ACC112 (cell line): ENCODE measurements at regions not wholly inside any gene's neighbourhood (a gene's known extent, or its start where the extent isn't known, plus 50 kb on each side); places are given as distances from the start of the nearest gene placed in this dataset.

Experiments used
- H2AFZ ChIP-seq: fragments of 200-600 bp; sonication (generic); one replicate; pipeline ENCODE4 v1.6.0; 2017; ENCODE audit warnings: antibody characterized with exemption, low read length; ENCODE audit not compliant: unreplicated experiment
- H3K27ac ChIP-seq: fragments of 200-600 bp; sonication (generic); 2 replicates; pipeline ENCODE4 v1.5.1; 2014; ENCODE audit warnings: low read depth, mild to moderate bottlenecking, antibody characterized with exemption, low read length, moderate library complexity
- H3K27me3 ChIP-seq: fragments of 200-600 bp; sonication (generic); 2 replicates; pipeline ENCODE4 v1.6.1; 2014; ENCODE audit warnings: mild to moderate bottlenecking, antibody characterized with exemption, low read length, moderate library complexity, mixed read lengths; ENCODE audit not compliant: insufficient read depth
- H3K36me3 ChIP-seq: fragments of 200-600 bp; sonication (generic); 2 replicates; pipeline ENCODE4 v1.6.1; 2016; ENCODE audit warnings: mild to moderate bottlenecking, antibody characterized with exemption, low read length, moderate library complexity, mixed read lengths; ENCODE audit not compliant: insufficient read depth
- H3K4me1 ChIP-seq: fragments of 200-600 bp; sonication (generic); one replicate; pipeline ENCODE4 v1.6.1; 2016; ENCODE audit warnings: low read length, mixed read lengths; ENCODE audit not compliant: insufficient read depth, unreplicated experiment, control insufficient read depth
- H3K4me3 ChIP-seq: fragments of 200-600 bp; sonication (generic); 2 replicates; pipeline ENCODE4 v1.5.1; 2014; ENCODE audit warnings: mild to moderate bottlenecking, low read depth, low read length
- H3K79me2 ChIP-seq: fragments of 200-600 bp; sonication (generic); one replicate; pipeline ENCODE4 v1.6.0; 2016; ENCODE audit warnings: low read length; ENCODE audit not compliant: control insufficient read depth, unreplicated experiment, insufficient read depth

DNA sequence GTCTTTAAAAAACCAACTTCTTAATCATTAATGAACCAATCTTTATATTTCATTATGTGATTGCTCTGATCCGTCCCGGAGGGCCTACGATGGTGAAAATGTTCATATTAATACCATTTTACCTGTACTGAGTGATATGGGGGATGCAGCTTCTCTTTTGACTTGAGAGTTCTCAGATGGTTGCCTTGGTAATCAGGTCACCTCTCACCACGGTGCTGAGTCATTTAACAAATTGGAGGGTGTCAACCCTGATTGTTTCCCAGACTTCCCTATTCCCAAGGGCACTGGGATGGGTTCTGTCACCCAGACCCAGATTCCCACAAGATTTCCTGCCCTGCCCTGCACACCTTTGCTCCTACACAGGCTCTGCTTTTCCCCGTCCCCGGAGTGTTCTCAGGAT, 128.5 kb upstream of the TMTC4 start:
- Histone ChIP-seq H3K27ac (no peak overlapping the region), H3K4me3 (no peak overlapping the region), H2AFZ (no peak overlapping the region), H3K4me1 (no peaks in the 10 kb centered on the region), H3K27me3 (peaks cover 29% of the 10 kb centered on the region), H3K36me3 (no peaks in the 10 kb centered on the region), H3K79me2 (no peaks in the 10 kb centered on the region)

DNA sequence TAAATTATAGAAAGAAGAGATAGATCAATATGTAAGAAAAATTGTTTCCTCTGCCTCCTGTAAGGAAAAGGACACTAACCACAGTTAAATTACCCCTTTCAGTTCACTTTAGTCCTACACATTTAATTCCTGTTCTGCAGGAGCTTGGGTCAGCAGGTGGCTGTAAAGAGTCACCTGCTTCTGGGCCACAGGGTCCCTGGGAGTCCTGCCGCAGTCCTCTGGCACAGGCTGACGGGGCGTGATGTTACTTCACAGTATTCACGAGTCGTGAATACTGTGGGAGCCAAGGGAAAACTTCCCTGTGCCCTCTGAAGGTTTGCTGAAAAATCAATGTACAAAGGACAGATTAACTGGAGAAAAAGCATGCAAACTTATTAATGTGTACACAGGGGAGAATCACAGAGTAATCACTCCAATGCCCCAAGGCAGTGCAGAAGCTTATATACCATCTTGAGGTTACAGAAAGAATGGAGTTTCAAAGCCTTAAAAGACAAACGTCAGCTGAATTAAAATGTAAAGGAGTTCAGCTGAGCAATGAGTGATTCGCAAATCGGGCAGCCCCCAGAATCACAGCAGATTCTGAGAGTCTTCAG, 125.8 kb upstream of the TMTC4 start:
- Histone ChIP-seq H3K27me3 (peaks cover 6% of the 10 kb centered on the region; the same call in 1 of the 2 replicates), H3K36me3 (no peaks in the 10 kb centered on the region), H2AFZ (no peak overlapping the region), H3K79me2 (no peaks in the 10 kb centered on the region), H3K27ac (no peak overlapping the region), H3K4me3 (no peak overlapping the region), H3K4me1 (no peaks in the 10 kb centered on the region)

DNA sequence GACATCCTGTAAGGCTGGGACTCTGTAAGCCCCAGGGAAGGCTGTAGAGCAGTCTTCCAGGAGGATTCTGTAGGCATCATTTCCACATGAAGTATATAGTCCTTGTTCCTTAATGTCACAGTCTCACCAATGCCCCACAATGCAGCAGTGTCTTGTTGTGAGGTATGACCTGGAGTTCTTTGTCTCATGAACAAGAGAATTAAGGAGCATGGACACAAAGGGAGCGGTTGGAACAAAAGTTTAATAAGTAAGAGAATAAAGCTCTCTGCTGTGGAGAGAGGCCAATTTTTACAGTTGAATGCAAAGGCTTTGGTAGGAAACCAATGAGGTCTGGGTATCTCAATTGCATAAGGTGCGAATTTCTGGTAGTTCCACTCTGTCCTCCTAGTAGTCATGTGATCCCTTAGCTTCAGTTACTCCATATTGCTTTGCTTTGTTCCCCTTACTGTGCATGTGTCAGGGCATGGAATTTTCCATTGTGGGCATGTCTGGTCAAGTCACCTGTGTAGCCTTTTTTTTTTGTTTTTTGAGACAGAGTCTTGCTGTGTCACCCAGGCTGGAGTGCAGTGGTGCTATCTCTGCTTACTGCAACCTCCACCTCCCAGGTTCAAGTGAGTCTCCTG, 124.3 kb upstream of the TMTC4 start:
- H3K79me2 ChIP-seq, result no peaks in the 10 kb centered on the region
- peaks cover 4% of the 10 kb centered on the region; the same call in 1 of the 2 replicates for H3K27me3 ChIP-seq
- H2AFZ ChIP-seq, result no peak overlapping the region
- no peak overlapping the region for H3K4me3 ChIP-seq
- H3K27ac ChIP-seq, result no peak overlapping the region
- H3K4me1 ChIP-seq, result no peaks in the 10 kb centered on the region
- no peaks in the 10 kb centered on the region for H3K36me3 ChIP-seq

DNA sequence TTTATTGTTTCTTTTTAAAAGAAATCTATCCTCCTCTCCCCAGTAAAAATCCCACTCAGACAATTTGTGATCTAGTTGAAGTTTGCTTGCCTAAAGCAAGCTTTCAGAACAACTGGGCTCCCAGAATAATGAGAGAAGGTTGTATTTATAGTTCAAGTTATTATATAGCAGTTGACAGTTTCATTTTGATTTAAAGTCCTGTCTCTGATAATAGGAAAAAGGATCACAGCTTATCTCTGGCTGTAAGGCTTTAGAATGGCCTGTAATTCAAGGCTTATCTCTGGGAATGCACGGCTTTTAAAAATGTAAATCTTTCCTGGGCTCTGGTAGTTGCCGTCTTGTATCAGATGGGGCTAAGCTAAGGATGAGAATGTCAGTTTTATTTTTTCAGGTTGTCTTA, 123.3 kb upstream of the TMTC4 start:
- H3K27me3 ChIP-seq, result peaks cover 4% of the 10 kb centered on the region; the same call in 1 of the 2 replicates
- no peaks in the 10 kb centered on the region for H3K79me2 ChIP-seq
- no peaks in the 10 kb centered on the region for H3K36me3 ChIP-seq
- no peak overlapping the region for H3K27ac ChIP-seq
- no peak overlapping the region for H2AFZ ChIP-seq
- H3K4me1 ChIP-seq, result no peaks in the 10 kb centered on the region
- no peak overlapping the region for H3K4me3 ChIP-seq

DNA sequence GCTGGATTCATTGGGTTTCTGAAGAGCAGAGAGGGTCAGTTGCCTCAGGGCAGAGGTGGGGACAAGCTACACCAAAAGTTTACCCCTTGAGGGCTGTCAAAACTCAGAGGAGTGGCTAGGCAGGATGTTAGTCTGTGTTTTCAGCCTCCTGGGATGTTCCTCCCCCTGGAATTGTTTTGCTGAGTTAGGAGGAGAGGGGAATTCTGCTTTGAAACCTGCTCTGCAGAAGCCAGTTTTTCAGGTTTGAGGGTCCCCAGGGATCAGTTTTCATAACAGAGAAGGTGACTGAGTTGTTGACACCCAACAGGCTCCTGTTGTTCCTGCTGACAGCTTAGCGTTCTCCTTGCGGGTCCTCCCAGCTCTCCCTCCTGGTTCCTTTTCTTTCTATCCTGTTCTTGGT, 121.9 kb upstream of the TMTC4 start:
- no peak overlapping the region for H3K27ac ChIP-seq

DNA sequence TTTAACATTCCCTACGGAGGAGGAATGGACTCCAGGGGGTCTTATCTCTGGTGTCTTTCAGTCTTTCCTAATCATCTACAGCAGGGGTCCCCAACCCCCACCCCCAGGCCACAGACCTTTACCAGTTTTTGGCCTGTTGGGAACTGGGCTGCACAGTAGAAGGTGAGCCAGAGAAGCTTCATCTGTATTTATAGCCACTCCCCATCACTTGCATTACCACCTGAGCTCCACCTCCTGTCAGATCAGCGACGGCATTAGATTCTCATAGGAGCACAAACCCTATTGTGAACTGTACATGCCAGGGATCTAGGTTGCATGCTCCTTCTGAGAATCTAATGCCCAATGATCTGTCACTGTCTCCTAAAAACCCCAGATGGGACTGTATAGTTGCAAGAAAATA, 120.0 kb upstream of the TMTC4 start:
- no peaks in the 10 kb centered on the region for H3K36me3 ChIP-seq
- no peak overlapping the region for H3K4me3 ChIP-seq
- 0 out of 2 replicates have a peak, but pooled peaks cover 4% of the 10 kb centered on the region for H3K27me3 ChIP-seq
- no peaks in the 10 kb centered on the region for H3K4me1 ChIP-seq
- H3K27ac ChIP-seq, result no peak overlapping the region
- H3K79me2 ChIP-seq, result no peaks in the 10 kb centered on the region
- H2AFZ ChIP-seq, result no peak overlapping the region

More for the DNA sequence above, 121.9 kb upstream of the TMTC4 start:
- no peaks in the 10 kb centered on the region for H3K4me1 ChIP-seq
- H2AFZ ChIP-seq, result no peak overlapping the region
- no peaks in the 10 kb centered on the region for H3K36me3 ChIP-seq
- H3K4me3 ChIP-seq, result no peak overlapping the region
- no peaks in the 10 kb centered on the region; the same call in 1 of the 2 replicates for H3K27me3 ChIP-seq
- no peaks in the 10 kb centered on the region for H3K79me2 ChIP-seq

DNA sequence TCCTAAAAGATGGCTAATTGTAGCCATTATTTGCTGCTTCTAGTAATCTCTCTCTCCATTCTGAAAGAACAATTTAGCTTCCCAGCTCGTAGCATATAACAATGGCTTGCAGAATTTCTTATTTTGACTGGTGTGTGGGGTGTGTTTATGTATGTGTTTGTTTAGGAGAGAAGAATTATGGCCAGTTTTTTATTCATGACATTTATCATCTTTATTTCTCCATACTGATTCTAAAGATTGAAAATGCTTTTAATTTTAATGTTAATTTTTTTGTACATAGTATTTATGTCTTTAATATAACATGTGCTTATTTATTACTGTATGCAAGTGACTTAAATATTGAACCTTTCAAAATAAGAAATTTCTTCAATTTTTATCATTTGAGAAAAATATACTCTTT, 115.8 kb upstream of the TMTC4 start:
- Histone ChIP-seq H3K27me3 (peaks cover 22% of the 10 kb centered on the region), H3K36me3 (no peaks in the 10 kb centered on the region), H3K4me1 (no peaks in the 10 kb centered on the region), H3K4me3 (no peak overlapping the region), H3K79me2 (no peaks in the 10 kb centered on the region), H2AFZ (no peak overlapping the region), H3K27ac (no peak overlapping the region)

DNA sequence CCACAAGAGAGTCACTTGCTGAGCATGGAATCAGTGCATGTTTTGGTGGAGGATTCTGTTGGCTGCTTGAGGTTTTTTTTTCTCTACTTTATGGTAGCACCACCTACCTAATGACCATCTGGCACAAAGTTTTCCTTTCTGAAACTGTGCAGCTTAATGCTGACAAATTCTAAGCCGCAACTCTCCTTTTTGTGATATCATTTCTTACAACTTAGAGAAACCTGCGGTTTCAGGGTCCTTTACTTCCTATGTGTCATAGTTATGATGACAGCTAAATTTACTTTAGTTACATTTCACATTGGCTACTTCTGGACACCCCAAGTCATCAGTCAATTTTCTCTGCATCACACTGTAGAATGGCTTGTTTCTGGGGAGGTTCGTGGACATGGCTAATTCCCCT, 115.4 kb upstream of the TMTC4 start:
- no peaks in the 10 kb centered on the region for H3K4me1 ChIP-seq
- no peak overlapping the region for H3K4me3 ChIP-seq
- H3K79me2 ChIP-seq, result no peaks in the 10 kb centered on the region
- no peak overlapping the region for H2AFZ ChIP-seq
- H3K27ac ChIP-seq, result no peak overlapping the region
- H3K36me3 ChIP-seq, result no peaks in the 10 kb centered on the region
- peaks cover 22% of the 10 kb centered on the region for H3K27me3 ChIP-seq

DNA sequence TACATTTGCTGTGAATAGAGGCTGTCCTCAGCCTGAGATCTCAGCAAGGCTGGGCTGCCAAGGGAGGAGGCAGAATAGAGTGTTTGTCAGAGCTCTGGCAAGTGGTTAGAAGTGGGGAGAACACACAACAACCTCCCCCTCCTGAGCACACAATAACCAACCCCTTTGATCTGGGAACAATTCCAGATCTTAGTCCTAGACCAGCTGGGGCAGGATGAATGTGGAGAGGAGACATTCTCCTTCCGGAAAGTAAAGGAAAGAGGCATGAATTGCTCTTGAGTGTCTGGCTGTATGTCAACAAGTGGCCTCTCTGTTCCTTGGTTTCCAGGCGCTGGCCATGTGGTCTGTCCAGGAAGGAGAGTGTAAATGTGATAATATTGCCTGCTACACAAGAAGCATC, 114.9 kb upstream of the TMTC4 start:
- no peak overlapping the region for H2AFZ ChIP-seq
- H3K27ac ChIP-seq, result no peak overlapping the region
- H3K4me3 ChIP-seq, result no peak overlapping the region
- H3K36me3 ChIP-seq, result no peaks in the 10 kb centered on the region
- no peaks in the 10 kb centered on the region for H3K79me2 ChIP-seq
- H3K4me1 ChIP-seq, result no peaks in the 10 kb centered on the region
- peaks cover 22% of the 10 kb centered on the region for H3K27me3 ChIP-seq

DNA sequence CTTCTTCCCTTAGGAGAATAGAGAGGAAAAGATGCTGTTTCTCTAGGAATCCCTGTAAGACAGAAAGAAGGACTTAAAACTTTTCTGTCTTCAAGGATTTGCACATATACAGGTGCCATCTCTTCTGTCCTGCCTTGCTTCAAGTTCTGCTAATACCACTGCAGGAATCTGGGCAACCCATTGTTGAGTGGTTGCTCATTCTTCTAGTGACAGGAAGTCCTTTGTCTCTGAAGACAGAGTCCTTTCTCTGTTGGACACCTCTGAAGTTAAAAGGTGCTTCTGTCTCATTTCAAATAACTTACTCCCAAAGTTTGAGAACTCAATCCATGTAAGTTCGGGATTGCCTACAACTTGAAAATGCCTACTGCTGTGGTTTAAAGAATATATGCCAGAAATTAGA, 114.4 kb upstream of the TMTC4 start:
- no peak overlapping the region for H3K27ac ChIP-seq
- no peaks in the 10 kb centered on the region for H3K79me2 ChIP-seq

DNA sequence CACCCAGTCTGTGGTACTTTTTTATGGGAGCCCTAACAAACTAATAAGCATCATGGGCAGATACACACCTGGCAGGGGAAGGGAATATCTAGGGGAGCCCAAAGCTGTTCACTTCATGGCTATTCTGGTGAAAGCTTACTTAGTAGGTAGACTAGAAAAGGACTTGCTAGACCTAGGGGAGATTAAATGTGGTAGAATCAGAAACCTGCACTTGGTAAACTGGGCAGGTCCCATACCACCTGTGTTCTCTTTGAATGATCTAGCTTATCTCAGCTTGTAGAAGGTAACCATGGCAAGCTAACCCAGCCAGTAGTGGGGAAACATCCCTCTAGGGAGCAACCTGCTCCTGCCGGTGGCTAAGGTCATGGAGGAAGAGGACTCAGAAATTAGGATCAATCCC, 113.9 kb upstream of the TMTC4 start:
- Histone ChIP-seq H3K79me2 (no peaks in the 10 kb centered on the region), H3K4me3 (no peak overlapping the region), H3K27me3 (peaks cover 22% of the 10 kb centered on the region), H2AFZ (no peak overlapping the region), H3K4me1 (no peaks in the 10 kb centered on the region), H3K27ac (no peak overlapping the region), H3K36me3 (no peaks in the 10 kb centered on the region)

More for the DNA sequence above, 114.4 kb upstream of the TMTC4 start:
- Histone ChIP-seq H3K4me1 (no peaks in the 10 kb centered on the region), H3K27me3 (peaks cover 22% of the 10 kb centered on the region), H3K36me3 (no peaks in the 10 kb centered on the region), H2AFZ (no peak overlapping the region), H3K4me3 (no peak overlapping the region)
